Liver (tissue), 3 donors: ENCODE measurements at regions not wholly inside any gene's neighbourhood (a gene's known extent, or its start where the extent isn't known, plus 50 kb on each side); places are given as distances from the start of the nearest gene placed in this dataset.

Experiments
- CTCF ChIP-seq: fragments of 150-350 bp; IDR thresholded peaks from 2 replicates; pipeline ENCODE4 v1.5.1; 2017; ENCODE audit warnings: improper control_type of control experiment, low read depth, low read length; ENCODE audit not compliant: missing input control
- JUND ChIP-seq, 2 donors: IDR thresholded peaks; 2 replicates each; pipeline ENCODE4 v1.6.1; 2016; ENCODE audit warnings: antibody characterized with exemption in 2 of 2
- MAX ChIP-seq: IDR thresholded peaks from 2 replicates; pipeline ENCODE4 v1.6.1; 2016; ENCODE audit warnings: antibody characterized with exemption
- RAD21 ChIP-seq, 2 donors: IDR thresholded peaks; 2 replicates each; pipeline ENCODE4 v1.6.1; 2016; ENCODE audit warnings: antibody characterized with exemption in 2 of 2, mild to moderate bottlenecking in 2 of 2
- RXRA ChIP-seq, 2 donors: IDR thresholded peaks; 2 replicates each; pipeline ENCODE4 v1.6.1; 2017 to 2018; ENCODE audit warnings: antibody characterized with exemption in 2 of 2, mild to moderate bottlenecking in 1 of 2
- SP1 ChIP-seq: IDR thresholded peaks from 2 replicates; pipeline ENCODE4 v1.6.1; 2018; ENCODE audit warnings: antibody characterized with exemption, mild to moderate bottlenecking
- TAF1 ChIP-seq: conservative IDR thresholded peaks from 2 replicates; pipeline ENCODE4 v1.6.1; 2016; ENCODE audit warnings: antibody characterized with exemption, mild to moderate bottlenecking
- ZBTB33 ChIP-seq: IDR thresholded peaks from 2 replicates; pipeline ENCODE4 v1.6.1; 2016; ENCODE audit warnings: antibody characterized with exemption
- TF ChIP-seq, protein P1 (sequence below): IDR thresholded peaks from 2 replicates; pipeline ENCODE4 v1.6.1; 2016; ENCODE audit warnings: antibody characterized with exemption, mild to moderate bottlenecking
- donor health status: healthy.
- donor health status: healthy.

DNA sequence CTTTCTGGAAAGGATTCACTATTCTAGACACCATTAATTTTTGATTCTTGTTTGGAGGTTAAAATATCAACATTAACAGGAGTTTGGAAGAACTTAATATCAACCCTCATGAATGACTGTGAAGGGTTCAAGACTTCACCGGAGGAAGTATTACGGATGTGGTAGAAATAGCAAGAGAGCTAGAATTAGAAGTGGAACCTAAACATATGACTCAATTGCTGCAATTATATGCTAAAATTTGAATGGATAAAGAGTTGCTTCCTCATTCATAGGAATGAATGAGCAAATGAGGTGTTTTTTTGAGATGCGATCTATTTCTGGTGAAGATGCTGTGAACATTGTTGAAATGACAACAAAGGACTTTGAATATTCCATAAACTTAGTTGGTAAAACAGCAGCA is 77.9 kb upstream of the TNFSF4 start:
- TF ChIP-seq CTCF = no peak
- TF ChIP-seq, protein P1, sequence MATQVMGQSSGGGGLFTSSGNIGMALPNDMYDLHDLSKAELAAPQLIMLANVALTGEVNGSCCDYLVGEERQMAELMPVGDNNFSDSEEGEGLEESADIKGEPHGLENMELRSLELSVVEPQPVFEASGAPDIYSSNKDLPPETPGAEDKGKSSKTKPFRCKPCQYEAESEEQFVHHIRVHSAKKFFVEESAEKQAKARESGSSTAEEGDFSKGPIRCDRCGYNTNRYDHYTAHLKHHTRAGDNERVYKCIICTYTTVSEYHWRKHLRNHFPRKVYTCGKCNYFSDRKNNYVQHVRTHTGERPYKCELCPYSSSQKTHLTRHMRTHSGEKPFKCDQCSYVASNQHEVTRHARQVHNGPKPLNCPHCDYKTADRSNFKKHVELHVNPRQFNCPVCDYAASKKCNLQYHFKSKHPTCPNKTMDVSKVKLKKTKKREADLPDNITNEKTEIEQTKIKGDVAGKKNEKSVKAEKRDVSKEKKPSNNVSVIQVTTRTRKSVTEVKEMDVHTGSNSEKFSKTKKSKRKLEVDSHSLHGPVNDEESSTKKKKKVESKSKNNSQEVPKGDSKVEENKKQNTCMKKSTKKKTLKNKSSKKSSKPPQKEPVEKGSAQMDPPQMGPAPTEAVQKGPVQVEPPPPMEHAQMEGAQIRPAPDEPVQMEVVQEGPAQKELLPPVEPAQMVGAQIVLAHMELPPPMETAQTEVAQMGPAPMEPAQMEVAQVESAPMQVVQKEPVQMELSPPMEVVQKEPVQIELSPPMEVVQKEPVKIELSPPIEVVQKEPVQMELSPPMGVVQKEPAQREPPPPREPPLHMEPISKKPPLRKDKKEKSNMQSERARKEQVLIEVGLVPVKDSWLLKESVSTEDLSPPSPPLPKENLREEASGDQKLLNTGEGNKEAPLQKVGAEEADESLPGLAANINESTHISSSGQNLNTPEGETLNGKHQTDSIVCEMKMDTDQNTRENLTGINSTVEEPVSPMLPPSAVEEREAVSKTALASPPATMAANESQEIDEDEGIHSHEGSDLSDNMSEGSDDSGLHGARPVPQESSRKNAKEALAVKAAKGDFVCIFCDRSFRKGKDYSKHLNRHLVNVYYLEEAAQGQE = no peak
- no peak for TF ChIP-seq JUND (IDR thresholded peaks at IDR 0.05)
- TF ChIP-seq ZBTB33 = no peak
- TF ChIP-seq RXRA (IDR thresholded peaks at IDR 0.05) = no peak
- no peak for TF ChIP-seq RAD21 (IDR thresholded peaks at IDR 0.05)
- no peak for TF ChIP-seq TAF1
- no peak for TF ChIP-seq MAX
- TF ChIP-seq SP1 = no peak
